Body of pancreas (tissue), 4 donors: ENCODE measurements at regions not wholly inside any gene's neighbourhood (a gene's known extent, or its start where the extent isn't known, plus 50 kb on each side); places are given as distances from the start of the nearest gene placed in this dataset.

ENCODE experiments used
- POLR2A ChIP-seq, 3 donors: fragments of 450-650 bp; IDR thresholded peaks; one replicate each; pipeline ENCODE4 v1.6.1; 2016; ENCODE audit warnings: antibody characterized with exemption in 3 of 3, mild to moderate bottlenecking in 2 of 3
- TF ChIP-seq, protein P1 (sequence below), 7 experiments: fragments of 450-650 bp in 4 of 7; fragments of 200-600 bp in 3 of 7; sonication (generic) in 3 of 7; IDR thresholded peaks; one replicate each; pipeline ENCODE4 v1.5.1; 2016 to 2019; ENCODE audit warnings: antibody characterized with exemption in 7 of 7

GRCh38 chr3:124299831-124300230 lies 307.9 kb upstream of the ROPN1 start:
- TF ChIP-seq POLR2A (IDR thresholded peaks at IDR 0.05), result no peak
- TF ChIP-seq, protein P1, sequence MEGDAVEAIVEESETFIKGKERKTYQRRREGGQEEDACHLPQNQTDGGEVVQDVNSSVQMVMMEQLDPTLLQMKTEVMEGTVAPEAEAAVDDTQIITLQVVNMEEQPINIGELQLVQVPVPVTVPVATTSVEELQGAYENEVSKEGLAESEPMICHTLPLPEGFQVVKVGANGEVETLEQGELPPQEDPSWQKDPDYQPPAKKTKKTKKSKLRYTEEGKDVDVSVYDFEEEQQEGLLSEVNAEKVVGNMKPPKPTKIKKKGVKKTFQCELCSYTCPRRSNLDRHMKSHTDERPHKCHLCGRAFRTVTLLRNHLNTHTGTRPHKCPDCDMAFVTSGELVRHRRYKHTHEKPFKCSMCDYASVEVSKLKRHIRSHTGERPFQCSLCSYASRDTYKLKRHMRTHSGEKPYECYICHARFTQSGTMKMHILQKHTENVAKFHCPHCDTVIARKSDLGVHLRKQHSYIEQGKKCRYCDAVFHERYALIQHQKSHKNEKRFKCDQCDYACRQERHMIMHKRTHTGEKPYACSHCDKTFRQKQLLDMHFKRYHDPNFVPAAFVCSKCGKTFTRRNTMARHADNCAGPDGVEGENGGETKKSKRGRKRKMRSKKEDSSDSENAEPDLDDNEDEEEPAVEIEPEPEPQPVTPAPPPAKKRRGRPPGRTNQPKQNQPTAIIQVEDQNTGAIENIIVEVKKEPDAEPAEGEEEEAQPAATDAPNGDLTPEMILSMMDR (IDR thresholded peaks at IDR 0.05), result no peak
